ENCODE measurements at regions not wholly inside any gene's neighbourhood (a gene's known extent, or its start where the extent isn't known, plus 50 kb on each side); places are given as distances from the start of the nearest gene placed in this dataset.

- TF ChIP-seq CTCF (conservative IDR thresholded peaks at IDR 0.05; ENCODE audit: low read depth, low read length) (no peak), EZH2 (IDR thresholded peaks at IDR 0.05; ENCODE audit: borderline replicate concordance, low read depth, low read length, poor library complexity, severe bottlenecking) (no peak)
These were observed 180.9 kb downstream of the MBOAT1 start for GRCh38 chr6:20031342-20031741.
